NCI-H1694 (cell line): ENCODE measurements at regions not wholly inside any gene's neighbourhood (a gene's known extent, or its start where the extent isn't known, plus 50 kb on each side); places are given as distances from the start of the nearest gene placed in this dataset.

Experiments used
- DNase-seq: peaks from one replicate; lab custom pipeline; 2025; lab: John Stamatoyannopoulos, UW

GRCh38 chr12:59839514-59839913, 243.7 kb downstream of the SLC16A7 start:
- no peak for DNase-seq

DNA sequence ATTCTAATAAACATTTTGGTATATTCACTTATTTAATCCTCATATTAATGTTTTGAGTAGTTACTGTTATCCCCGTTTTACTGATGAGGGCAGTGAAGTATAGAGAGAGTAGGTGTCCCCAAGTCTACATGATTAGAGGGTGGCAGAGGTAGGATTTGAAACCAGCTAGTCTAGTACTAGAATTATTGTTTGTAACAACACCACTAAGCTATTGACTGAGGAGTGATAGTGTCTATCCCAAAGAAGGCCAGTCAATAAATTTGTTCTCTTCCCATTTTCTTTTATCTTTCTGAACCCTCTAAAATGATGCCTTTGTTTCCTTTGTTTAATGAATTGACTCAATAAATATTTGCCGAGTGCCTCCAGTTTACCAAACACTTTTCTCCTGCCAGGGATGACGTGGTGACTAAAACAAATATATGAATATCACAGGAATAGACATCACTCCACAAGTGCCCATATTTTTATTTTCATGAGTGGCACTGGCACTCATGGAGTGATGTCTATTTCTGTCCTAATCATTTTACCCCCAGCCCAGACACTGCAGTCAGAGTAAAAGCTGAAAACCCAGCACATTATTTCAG, 247.5 kb downstream of the SLC16A7 start:
- DNase-seq = no peak

GRCh38 chr12:59844750-59845149, 248.9 kb downstream of the SLC16A7 start:
- no peak for DNase-seq

- no peak for DNase-seq
These were observed 249.5 kb downstream of the SLC16A7 start for GRCh38 chr12:59845293-59845692.

DNA sequence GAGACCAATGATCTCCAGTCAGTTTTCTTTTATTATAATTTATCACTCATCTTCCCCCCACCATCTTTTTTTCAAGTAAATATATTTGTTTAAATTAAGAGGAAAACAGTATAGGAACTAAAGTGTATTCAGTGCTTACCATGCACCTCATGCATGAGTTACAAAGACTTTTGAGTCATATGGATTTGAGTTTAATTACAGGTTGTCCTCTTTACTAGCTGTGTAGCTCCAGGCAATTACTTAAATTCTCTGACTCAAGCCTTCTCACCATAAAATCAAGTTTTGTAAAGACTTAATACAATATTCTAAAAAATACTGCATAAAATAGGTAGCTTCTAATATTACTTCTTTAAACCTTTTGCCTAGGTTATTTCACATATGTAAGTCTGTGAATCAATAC, 251.3 kb downstream of the SLC16A7 start:
- no peak for DNase-seq

- DNase-seq = no peak
These were observed 254.4 kb downstream of the SLC16A7 start for GRCh38 chr12:59850268-59850667.

DNA sequence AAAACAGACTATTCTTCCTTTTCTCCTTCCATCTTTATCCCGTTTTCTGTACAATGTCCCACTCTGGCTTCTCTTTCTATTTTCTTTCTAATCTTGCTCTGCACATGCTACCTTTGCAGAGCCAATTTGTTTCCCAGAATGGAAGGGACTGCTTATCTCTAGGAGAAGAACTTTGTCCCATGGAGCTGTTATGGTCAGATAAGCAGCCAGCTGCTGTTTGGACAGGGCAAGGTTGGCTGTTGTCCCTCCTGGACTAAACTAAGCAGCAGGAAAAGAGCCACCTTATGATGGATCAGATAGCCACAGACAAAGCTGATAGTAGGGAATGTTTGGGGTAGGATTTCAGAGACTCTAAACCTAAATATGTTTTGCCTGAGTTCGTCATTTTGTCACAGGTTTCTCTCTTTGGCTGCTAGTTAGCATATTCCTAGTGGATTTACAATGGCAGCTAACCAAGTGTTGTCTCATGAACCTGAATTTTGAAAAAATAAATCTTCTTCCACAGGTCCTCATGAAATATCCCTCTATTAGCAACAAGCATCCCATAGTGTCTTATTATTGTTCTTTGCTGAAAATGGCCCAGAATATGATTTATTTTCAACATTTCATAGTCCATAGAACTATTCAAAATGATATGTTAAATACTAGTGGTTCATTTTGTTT, 262.8 kb downstream of the SLC16A7 start:
- no peak for DNase-seq

DNA sequence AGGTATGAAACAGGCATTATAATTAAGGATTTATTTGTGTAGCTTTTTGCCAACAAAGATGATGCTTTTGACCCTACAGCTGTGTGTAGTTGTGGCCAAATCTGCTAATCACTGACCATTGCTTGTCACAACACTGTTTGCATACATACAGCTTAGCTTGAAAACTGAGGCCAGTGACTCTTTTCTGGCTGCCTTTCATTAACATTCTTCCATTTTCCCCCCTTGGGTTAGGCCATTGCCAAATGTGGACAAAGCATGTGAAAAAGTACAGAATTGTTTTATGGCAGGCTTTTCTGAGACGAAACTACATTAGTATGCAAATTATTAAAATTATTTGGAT, 263.3 kb downstream of the SLC16A7 start:
- DNase-seq = no peak

DNA sequence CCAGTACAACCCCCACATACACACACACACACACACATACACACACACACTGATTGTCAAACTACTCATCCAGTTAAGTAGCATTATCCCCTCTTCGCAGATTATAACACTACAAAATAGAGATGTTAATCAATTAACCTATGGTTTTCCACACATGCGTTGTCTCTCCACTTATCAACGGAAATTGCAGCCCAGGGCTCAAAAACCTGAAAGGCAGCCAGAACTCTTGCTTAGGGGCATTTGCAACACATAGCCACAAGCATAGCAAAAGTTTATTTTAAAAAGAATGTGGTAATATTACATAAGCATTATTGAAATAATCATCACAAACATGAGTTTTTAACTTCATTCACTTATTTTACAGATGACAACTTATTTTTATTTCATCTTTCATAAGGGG, 265.8 kb downstream of the SLC16A7 start:
- DNase-seq = no peak

DNA sequence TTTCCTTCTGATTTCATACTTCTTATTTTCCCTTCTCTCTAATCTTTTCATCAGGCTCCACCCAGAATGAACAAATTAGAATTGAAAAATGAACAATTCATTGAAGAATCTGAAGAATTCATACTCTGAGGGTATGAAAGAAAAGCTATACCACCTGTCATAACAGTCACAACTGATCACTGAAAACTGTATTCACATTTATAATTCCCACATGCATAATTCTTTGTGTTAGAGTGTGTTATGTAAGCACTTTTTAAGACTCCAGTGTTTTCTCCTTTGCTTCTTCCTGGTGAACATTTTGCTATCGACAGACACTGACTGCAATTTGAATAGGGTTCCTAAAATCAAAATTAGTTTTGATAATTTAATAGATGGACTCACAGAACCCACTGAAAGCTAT, 271.2 kb downstream of the SLC16A7 start:
- DNase-seq = no peak

DNA sequence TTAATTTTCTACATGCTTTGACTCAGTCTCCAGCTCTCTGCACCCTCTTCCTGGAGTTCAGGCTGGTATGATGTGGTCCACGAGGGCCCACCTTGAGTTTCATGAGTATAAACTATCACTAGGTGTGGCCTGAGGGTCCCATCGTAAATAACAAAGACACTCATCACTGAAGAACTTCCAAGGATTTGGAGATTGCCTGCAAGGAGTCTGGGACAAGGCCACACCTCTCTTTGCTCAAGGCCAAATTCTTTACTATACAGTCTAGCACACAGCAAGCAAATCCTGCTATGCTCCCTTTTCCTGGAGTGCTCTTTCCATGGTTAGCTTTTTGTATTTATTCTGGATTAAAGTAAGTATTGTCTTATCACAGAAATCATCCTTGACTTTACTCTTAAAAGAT, 271.9 kb downstream of the SLC16A7 start:
- no peak for DNase-seq

DNA sequence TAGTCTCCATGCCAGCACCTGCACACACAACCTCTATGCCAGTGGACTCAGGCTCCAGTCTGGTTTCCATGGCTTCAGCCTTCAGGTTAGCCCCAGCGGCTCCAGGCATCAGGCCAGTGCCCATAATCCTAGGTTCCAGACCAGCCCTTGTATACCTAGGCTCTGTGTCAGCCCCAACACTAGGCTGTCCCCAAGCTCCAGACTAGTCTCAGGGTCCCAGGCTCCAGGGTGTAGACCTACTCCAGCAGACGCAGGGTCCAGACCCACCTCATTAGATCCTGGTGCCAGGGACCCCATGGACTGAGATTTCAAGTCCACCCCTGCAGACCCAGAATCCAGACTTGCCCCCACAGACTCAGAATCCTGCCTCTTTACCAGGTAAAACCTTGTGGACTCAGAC, 275.9 kb downstream of the SLC16A7 start:
- DNase-seq = no peak

GRCh38 chr12:59873136-59873535, 277.3 kb downstream of the SLC16A7 start:
- DNase-seq = no peak

DNA sequence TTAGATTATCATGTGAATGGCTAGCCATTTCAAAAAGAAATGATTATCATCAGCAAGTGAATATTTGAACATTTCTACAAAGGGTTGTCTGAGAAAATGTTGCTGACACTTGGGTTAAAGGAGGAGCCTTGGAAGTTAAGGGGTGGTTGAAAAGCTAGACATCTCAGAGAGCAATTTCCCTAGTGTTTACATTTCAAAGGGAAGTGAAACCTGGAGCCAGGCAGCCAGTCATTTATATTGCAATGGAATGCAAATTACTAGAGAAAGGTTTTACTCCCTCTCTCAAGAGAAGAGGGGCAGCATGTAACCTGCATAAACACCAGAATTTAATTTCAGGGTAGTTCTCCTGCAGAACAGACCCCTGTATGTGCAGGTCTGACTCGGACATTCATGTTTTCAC, 279.0 kb downstream of the SLC16A7 start:
- no peak for DNase-seq

GRCh38 chr12:59886131-59886733, 290.4 kb downstream of the SLC16A7 start:
- no peak for DNase-seq

DNA sequence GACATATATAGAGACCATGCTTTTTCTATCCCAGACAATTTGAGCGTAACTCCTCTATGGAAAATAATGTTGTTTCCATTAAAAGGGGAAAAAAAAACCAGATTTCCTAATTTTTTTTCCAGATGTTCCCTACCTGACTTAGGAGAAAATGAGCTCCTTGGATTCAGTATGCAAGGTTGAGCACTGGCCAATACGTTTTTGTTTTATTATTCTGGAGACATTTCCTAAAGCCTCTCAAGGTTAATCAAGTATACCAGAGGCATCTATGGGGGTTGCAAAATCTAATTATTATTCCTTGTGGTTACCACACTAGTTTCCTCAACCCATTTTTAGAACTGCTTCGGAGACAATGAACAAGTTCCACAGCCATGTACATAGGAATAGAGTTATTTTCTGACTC, 291.3 kb downstream of the SLC16A7 start:
- no peak for DNase-seq

DNA sequence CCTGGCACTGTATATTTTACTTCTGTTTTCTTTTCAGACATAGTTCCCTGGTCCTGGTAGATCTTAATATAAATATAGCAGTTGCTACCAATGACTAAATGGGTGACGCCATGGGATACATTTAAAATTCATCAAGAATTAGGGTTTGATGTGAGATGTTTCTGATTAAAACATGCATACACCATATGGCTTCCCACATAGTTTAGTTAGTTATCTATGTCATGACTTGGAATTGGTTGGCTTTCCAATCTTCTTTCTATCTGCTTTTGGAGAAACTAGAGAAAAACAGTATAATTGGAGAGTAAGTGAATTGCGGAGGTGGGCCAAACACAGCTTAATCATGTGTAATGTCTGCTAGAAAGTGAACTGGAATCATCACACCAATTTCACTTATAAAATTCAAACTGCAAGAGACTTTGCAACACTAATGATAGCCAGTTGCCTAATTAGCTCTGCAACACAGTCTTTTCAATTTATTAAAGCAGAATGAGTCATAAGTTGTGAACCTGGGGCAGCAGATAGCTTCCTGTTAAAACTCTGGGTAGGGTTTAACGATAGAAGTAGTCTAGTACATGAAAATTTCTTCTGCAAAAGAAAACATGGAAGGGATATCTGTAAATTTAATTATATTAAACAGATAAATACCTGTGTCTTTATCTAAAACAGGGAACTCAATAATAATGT, 295.2 kb downstream of the SLC16A7 start:
- no peak for DNase-seq

DNA sequence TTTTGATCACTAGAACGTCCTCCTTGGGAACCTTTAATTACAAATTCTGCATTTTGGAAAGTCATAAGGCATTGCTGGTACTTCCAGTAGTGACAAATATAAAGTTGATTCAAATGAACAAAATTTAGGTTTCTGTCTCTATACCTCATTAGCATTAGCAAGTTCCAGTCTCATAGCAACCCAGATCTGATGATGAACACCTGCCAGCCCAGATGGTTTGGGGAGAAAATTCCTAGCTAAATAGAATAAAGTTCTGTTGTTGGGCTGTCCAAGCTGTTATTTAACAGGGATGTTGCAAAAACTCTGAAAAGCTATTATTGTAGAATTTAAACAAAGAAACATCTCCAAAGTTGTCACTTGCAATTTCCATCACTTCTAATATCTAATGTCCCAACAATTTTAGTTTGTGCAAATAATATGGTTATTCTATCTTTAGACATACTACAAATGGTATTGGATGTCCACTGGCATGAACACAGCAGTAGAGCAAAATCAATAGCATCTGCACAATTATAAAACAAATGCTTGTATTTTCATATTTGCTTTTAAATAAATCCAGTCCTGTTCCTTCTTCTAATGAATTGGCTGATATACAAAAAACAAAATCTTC, 299.4 kb downstream of the SLC16A7 start:
- no peak for DNase-seq

GRCh38 chr12:59904874-59905521, 309.2 kb downstream of the SLC16A7 start:
- no peak for DNase-seq

DNA sequence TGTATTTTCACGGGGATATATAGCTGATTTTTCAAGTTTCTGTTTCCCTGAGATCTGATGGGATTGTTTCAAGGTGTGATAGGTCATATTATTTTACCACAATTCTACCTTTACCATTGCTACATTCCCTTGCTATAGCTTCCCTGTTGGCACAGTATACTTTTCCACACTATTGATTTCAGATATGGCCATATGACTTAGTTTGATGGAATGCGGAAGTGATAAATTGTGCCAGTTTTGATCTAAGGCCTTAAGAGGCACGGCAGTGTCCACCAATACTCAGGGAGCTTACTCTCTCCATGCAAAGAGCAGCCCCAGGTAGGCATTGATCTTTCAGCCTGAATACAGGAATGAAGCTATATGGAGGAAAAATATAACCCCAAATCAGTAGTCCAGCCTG, 315.7 kb downstream of the SLC16A7 start:
- DNase-seq = no peak

DNA sequence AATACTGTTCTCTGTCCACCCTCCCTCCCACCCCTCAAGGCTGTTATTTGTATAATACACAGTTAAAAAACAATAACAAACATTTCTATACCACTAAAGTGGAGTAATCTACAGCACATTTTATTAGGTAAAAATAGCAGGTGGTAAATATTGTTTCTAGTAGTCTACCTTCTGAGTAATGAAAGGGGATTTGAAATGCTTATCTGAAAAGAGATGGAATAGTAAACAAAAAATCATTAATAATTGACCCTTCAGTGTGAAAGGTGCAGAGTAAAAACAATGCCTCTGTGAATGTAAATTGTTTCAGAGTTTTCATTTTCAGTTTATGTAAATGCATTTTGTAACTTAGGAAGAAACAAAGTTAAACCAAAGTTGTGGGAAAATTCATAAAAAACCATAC, 321.2 kb downstream of the SLC16A7 start:
- no peak for DNase-seq

DNA sequence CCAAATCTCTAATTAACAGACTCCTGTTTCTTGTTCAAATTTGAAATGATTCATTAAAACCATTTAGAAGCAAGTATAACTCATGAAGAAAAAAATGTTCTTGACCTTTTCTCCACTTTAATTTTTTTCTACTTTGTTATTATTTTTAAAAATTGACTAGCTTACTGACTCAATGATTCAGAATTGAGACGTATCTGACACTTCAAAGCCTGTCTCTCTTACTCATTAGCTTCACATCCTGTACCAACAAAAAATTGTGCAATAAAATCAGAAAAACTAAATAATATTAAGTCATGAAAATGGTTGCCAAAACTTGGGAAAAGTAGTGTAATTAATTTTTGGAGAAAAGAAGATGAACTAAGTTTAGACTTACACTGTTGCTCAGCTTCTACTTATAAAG, 331.2 kb downstream of the SLC16A7 start:
- DNase-seq = no peak
